HepG2 (cell line): ENCODE measurements at regions not wholly inside any gene's neighbourhood (a gene's known extent, or its start where the extent isn't known, plus 50 kb on each side); places are given as distances from the start of the nearest gene placed in this dataset.

Source experiments
- KLF9 ChIP-seq: IDR thresholded peaks from 2 replicates; pipeline ENCODE4 v1.6.1; 2016; ENCODE audit warnings: low read depth
- TRIM24 ChIP-seq: sonication (generic); formaldehyde crosslinking; IDR thresholded peaks from 2 replicates; pipeline ENCODE4 v1.8.0; 2022; ENCODE audit warnings: mild to moderate bottlenecking, missing genetic modification reagents
- ZNF350 ChIP-seq: sonication (generic); formaldehyde crosslinking; IDR thresholded peaks from 2 replicates; pipeline ENCODE4 v1.4.0; 2020; ENCODE audit warnings: mild to moderate bottlenecking, low read depth, missing genetic modification reagents, borderline replicate concordance
- TF ChIP-seq, protein P1 (sequence below): sonication (generic); formaldehyde crosslinking; IDR thresholded peaks from 2 replicates; pipeline ENCODE4 v1.5.0; 2020; ENCODE audit warnings: mild to moderate bottlenecking, missing genetic modification reagents, moderate library complexity
- TF ChIP-seq, protein P2 (sequence below): IDR thresholded peaks from 2 replicates; pipeline ENCODE4 v1.6.1; 2016; ENCODE audit warnings: missing compliant biosample characterization, missing genetic modification reagents, borderline replicate concordance

DNA sequence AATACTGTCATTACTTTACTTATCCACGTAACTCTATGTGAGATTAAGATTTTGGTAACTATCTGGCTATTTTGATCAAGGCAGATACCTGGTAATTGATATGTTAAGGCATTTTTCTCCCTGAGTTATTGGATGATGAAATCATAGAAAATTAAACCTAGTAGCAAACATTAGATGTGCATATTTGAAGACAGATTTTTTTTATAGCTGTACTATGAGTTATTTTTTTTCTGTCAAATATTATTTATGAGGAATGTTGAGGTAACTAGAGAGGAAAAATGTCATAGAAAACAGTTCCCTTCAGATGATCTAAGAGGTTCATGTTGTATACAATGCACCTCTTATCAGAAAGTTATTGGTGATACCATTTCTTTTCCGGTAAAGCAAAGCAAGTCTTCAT is 64.9 kb upstream of the SLC38A2 start:
- TF ChIP-seq TRIM24 (CRISPR knock-in tag) (no peak), KLF9 (no peak), ZNF350 (CRISPR knock-in tag) (no peak)
- TF ChIP-seq, protein P1, sequence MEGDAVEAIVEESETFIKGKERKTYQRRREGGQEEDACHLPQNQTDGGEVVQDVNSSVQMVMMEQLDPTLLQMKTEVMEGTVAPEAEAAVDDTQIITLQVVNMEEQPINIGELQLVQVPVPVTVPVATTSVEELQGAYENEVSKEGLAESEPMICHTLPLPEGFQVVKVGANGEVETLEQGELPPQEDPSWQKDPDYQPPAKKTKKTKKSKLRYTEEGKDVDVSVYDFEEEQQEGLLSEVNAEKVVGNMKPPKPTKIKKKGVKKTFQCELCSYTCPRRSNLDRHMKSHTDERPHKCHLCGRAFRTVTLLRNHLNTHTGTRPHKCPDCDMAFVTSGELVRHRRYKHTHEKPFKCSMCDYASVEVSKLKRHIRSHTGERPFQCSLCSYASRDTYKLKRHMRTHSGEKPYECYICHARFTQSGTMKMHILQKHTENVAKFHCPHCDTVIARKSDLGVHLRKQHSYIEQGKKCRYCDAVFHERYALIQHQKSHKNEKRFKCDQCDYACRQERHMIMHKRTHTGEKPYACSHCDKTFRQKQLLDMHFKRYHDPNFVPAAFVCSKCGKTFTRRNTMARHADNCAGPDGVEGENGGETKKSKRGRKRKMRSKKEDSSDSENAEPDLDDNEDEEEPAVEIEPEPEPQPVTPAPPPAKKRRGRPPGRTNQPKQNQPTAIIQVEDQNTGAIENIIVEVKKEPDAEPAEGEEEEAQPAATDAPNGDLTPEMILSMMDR (CRISPR knock-in tag), result no peak
- TF ChIP-seq, protein P2, sequence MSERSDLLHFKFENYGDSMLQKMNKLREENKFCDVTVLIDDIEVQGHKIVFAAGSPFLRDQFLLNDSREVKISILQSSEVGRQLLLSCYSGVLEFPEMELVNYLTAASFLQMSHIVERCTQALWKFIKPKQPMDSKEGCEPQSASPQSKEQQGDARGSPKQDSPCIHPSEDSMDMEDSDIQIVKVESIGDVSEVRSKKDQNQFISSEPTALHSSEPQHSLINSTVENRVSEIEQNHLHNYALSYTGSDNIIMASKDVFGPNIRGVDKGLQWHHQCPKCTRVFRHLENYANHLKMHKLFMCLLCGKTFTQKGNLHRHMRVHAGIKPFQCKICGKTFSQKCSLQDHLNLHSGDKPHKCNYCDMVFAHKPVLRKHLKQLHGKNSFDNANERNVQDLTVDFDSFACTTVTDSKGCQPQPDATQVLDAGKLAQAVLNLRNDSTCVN (CRISPR knock-in tag), result no peak
